Neural cell (in vitro differentiated cells): ENCODE measurements at regions not wholly inside any gene's neighbourhood (a gene's known extent, or its start where the extent isn't known, plus 50 kb on each side); places are given as distances from the start of the nearest gene placed in this dataset.

Source experiments
- H2AFZ ChIP-seq: fragments of 200-600, 300-800 bp; sonication (generic), shearing (Covaris generic); 2 replicates; pipeline ENCODE4 v1.6.0; 2014; ENCODE audit warnings: low read depth, mild to moderate bottlenecking, antibody characterized with exemption, low read length, moderate library complexity
- H3F3A ChIP-seq: fragments of 200-600 bp; shearing (Covaris generic); 2 replicates; pipeline ENCODE4 v1.6.1; 2016; ENCODE audit warnings: mild to moderate bottlenecking, moderate library complexity, mixed read lengths, antibody characterized with exemption, low read length; ENCODE audit not compliant: insufficient read depth, poor library complexity, severe bottlenecking
- H3K27ac ChIP-seq: fragments of 200-600, 300-800 bp; sonication (generic), shearing (Covaris generic); 2 replicates; pipeline ENCODE4 v1.5.1; 2014; ENCODE audit warnings: mild to moderate bottlenecking, low read length, moderate library complexity
- H3K27me3 ChIP-seq: fragments of 300-800, 200-600 bp; sonication (generic), shearing (Covaris generic); 2 replicates; pipeline ENCODE4 v1.6.0; 2014; ENCODE audit warnings: mild to moderate bottlenecking, low read depth, low read length, moderate library complexity; ENCODE audit not compliant: insufficient read depth
- H3K36me3 ChIP-seq: fragments of 300-800, 200-600 bp; sonication (generic), shearing (Covaris generic); 2 replicates; pipeline ENCODE4 v1.5.1; 2014; ENCODE audit warnings: mild to moderate bottlenecking, antibody characterized with exemption, low read length, moderate library complexity; ENCODE audit not compliant: insufficient read depth
- H3K4me2 ChIP-seq: fragments of 300-800, 200-600 bp; sonication (generic), shearing (Covaris generic); 2 replicates; pipeline ENCODE4 v1.6.0; 2014; ENCODE audit warnings: mild to moderate bottlenecking, low read length
- H3K4me3 ChIP-seq: fragments of 300-800, 200-600 bp; sonication (generic), shearing (Covaris generic); 2 replicates; pipeline ENCODE4 v1.5.1; 2014; ENCODE audit warnings: mild to moderate bottlenecking, low read length, moderate library complexity
- H3K79me2 ChIP-seq: fragments of 200-600 bp; shearing (Covaris generic); replicated peaks from 2 replicates; pipeline ENCODE4 v1.6.0; 2014; ENCODE audit warnings: mild to moderate bottlenecking, low read length, moderate library complexity; ENCODE audit not compliant: insufficient read depth
- H3K9ac ChIP-seq: fragments of 300-800, 200-600 bp; sonication (generic), shearing (Covaris generic); 2 replicates; pipeline ENCODE4 v1.6.1; 2016; ENCODE audit warnings: mild to moderate bottlenecking, low read length, mixed read lengths
- H3K9me2 ChIP-seq: fragments of 200-600 bp; shearing (Covaris generic); 2 replicates; pipeline ENCODE4 v1.6.1; 2016; ENCODE audit warnings: mild to moderate bottlenecking, low read length, mixed read lengths; ENCODE audit not compliant: insufficient read depth
- H3K9me3 ChIP-seq: fragments of 200-600, 300-800 bp; sonication (generic), shearing (Covaris generic); 2 replicates; pipeline ENCODE4 v1.6.1; 2016; ENCODE audit warnings: mild to moderate bottlenecking, mixed run types, low read length, moderate library complexity, mixed read lengths
- H4K20me1 ChIP-seq: fragments of 200-600 bp; shearing (Covaris generic); 2 replicates; pipeline ENCODE4 v1.6.1; 2016; ENCODE audit warnings: mild to moderate bottlenecking, mixed run types; ENCODE audit not compliant: insufficient read depth
- EP300 ChIP-seq: fragments of 450-650 bp; conservative IDR thresholded peaks from 2 replicates; pipeline ENCODE4 v1.6.1; 2014; ENCODE audit warnings: antibody characterized with exemption, mild to moderate bottlenecking, moderate library complexity; ENCODE audit not compliant: poor library complexity, severe bottlenecking
- EZH2 ChIP-seq: fragments of 200-600, 300-800 bp; shearing (Covaris generic), sonication (generic); IDR thresholded peaks from 2 replicates; pipeline ENCODE4 v1.6.1; 2014; ENCODE audit warnings: antibody characterized with exemption, low read length, borderline replicate concordance, mild to moderate bottlenecking; ENCODE audit not compliant: insufficient read depth, poor library complexity, severe bottlenecking
- MXI1 ChIP-seq: fragments of 450-650 bp; conservative IDR thresholded peaks from 2 replicates; pipeline ENCODE4 v1.6.1; 2014; ENCODE audit warnings: antibody characterized with exemption, mild to moderate bottlenecking; ENCODE audit not compliant: poor library complexity, severe bottlenecking
- POLR2AphosphoS5 ChIP-seq: IDR thresholded peaks from 2 replicates; pipeline ENCODE4 v1.6.1; 2012
- RAD21 ChIP-seq: fragments of 450-650 bp; conservative IDR thresholded peaks from 2 replicates; pipeline ENCODE4 v1.6.1; 2014; ENCODE audit warnings: antibody characterized with exemption, mild to moderate bottlenecking, moderate library complexity
- REST ChIP-seq: IDR thresholded peaks from 2 replicates; pipeline ENCODE4 v1.6.1; 2012; ENCODE audit warnings: borderline replicate concordance
- SMC3 ChIP-seq: fragments of 450-650 bp; conservative IDR thresholded peaks from 2 replicates; pipeline ENCODE4 v1.6.1; 2014; ENCODE audit warnings: antibody characterized with exemption, mild to moderate bottlenecking, moderate library complexity; ENCODE audit not compliant: poor library complexity
- TAF1 ChIP-seq: IDR thresholded peaks from 2 replicates; pipeline ENCODE4 v1.6.1; 2012; ENCODE audit warnings: low read depth
- TF ChIP-seq, protein P1 (sequence below): fragments of 450-650 bp; IDR thresholded peaks from 2 replicates; pipeline ENCODE4 v1.5.1; 2014; ENCODE audit warnings: antibody characterized with exemption, mild to moderate bottlenecking, moderate library complexity; ENCODE audit not compliant: poor library complexity, severe bottlenecking

GRCh38 chr5:120239086-120239485 is 225.0 kb upstream of the PRR16 start:
- Histone ChIP-seq H3K36me3 (no peaks in the 10 kb centered on the region), H3F3A (no peaks in the 10 kb centered on the region), H3K79me2 (no peaks in the 10 kb centered on the region), H3K4me2 (no peak overlapping the region), H3K27ac (no peak overlapping the region), H3K4me3 (no peak overlapping the region), H3K9me2 (no peaks in the 10 kb centered on the region), H3K9me3 (no peaks in the 10 kb centered on the region), H3K9ac (no peak overlapping the region), H3K27me3 (no peaks in the 10 kb centered on the region), H2AFZ (no peak overlapping the region), H4K20me1 (no peaks in the 10 kb centered on the region)
- no peak for TF ChIP-seq EP300
- no peak for TF ChIP-seq EZH2
- TF ChIP-seq, protein P1, sequence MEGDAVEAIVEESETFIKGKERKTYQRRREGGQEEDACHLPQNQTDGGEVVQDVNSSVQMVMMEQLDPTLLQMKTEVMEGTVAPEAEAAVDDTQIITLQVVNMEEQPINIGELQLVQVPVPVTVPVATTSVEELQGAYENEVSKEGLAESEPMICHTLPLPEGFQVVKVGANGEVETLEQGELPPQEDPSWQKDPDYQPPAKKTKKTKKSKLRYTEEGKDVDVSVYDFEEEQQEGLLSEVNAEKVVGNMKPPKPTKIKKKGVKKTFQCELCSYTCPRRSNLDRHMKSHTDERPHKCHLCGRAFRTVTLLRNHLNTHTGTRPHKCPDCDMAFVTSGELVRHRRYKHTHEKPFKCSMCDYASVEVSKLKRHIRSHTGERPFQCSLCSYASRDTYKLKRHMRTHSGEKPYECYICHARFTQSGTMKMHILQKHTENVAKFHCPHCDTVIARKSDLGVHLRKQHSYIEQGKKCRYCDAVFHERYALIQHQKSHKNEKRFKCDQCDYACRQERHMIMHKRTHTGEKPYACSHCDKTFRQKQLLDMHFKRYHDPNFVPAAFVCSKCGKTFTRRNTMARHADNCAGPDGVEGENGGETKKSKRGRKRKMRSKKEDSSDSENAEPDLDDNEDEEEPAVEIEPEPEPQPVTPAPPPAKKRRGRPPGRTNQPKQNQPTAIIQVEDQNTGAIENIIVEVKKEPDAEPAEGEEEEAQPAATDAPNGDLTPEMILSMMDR: no peak
- TF ChIP-seq RAD21: no peak
- TF ChIP-seq MXI1: no peak
- no peak for TF ChIP-seq REST
- no peak for TF ChIP-seq SMC3
- no peak for TF ChIP-seq POLR2AphosphoS5
- no peak for TF ChIP-seq TAF1

DNA sequence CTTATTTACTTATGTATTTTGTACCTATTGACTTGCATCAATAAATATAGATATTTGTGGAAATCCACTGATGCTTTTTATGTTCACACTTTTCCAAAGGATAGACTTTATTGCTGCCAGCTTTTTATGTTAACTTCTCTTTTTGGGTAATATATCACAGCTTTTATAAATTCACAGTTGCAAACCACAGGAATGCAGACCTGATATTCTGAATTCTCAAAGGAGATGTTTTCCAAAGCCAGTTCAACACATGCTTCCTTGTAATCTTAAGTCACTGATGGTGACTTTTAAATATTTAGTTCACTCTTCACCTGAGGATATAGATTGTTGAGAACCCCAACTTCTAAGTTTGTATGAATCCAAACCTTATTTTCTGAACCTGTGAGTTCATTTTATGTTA is 223.4 kb upstream of the PRR16 start:
- Histone ChIP-seq H3K36me3 (no peaks in the 10 kb centered on the region), H3K9me3 (no peaks in the 10 kb centered on the region), H3K9me2 (no peaks in the 10 kb centered on the region), H2AFZ (no peak overlapping the region), H3K4me3 (no peak overlapping the region), H3K27ac (no peak overlapping the region), H4K20me1 (no peaks in the 10 kb centered on the region), H3K27me3 (no peaks in the 10 kb centered on the region), H3K4me2 (no peak overlapping the region), H3F3A (no peaks in the 10 kb centered on the region), H3K9ac (no peak overlapping the region), H3K79me2 (no peaks in the 10 kb centered on the region)
- TF ChIP-seq REST (no peak), SMC3 (no peak), EZH2 (no peak), MXI1 (no peak)
- TF ChIP-seq, protein P1: no peak
